ENCODE measurements at regions not wholly inside any gene's neighbourhood (a gene's known extent, or its start where the extent isn't known, plus 50 kb on each side); places are given as distances from the start of the nearest gene placed in this dataset.

DNA sequence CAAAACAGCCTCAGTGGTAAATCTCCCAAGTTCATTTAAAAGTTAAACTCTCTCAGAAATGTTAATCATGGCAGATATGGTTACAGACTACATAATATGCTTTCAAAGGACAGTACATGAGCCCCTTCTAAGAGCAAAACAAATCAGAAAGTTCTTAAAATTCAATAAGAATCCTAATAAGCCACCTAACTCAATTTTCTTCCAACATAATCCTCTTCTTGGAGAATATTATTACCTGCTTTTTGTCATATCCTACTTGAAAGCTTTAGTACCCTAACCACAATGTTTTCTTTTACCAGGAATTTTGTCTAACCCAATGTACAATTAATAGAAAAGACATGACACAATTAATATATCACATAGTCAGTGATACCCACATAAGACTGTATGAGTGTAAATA is 236.5 kb upstream of the ATP2B1 start:
- TF ChIP-seq, protein P1, sequence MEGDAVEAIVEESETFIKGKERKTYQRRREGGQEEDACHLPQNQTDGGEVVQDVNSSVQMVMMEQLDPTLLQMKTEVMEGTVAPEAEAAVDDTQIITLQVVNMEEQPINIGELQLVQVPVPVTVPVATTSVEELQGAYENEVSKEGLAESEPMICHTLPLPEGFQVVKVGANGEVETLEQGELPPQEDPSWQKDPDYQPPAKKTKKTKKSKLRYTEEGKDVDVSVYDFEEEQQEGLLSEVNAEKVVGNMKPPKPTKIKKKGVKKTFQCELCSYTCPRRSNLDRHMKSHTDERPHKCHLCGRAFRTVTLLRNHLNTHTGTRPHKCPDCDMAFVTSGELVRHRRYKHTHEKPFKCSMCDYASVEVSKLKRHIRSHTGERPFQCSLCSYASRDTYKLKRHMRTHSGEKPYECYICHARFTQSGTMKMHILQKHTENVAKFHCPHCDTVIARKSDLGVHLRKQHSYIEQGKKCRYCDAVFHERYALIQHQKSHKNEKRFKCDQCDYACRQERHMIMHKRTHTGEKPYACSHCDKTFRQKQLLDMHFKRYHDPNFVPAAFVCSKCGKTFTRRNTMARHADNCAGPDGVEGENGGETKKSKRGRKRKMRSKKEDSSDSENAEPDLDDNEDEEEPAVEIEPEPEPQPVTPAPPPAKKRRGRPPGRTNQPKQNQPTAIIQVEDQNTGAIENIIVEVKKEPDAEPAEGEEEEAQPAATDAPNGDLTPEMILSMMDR (IDR thresholded peaks at IDR 0.05): no peak
- TF ChIP-seq POLR2A (IDR thresholded peaks at IDR 0.05): no peak

Data from thyroid gland (tissue), 4 donors.